Loucy (cell line): ENCODE measurements at regions not wholly inside any gene's neighbourhood (a gene's known extent, or its start where the extent isn't known, plus 50 kb on each side); places are given as distances from the start of the nearest gene placed in this dataset.

Source experiments
- EZH2phosphoT487 ChIP-seq: fragments of 200-600 bp; IDR thresholded peaks from 2 replicates; pipeline ENCODE4 v1.6.1; 2018; ENCODE audit warnings: antibody characterized with exemption, mild to moderate bottlenecking, moderate library complexity, borderline replicate concordance
- TF ChIP-seq, protein P1 (sequence below): fragments of 200-600 bp; sonication (generic); conservative IDR thresholded peaks from 2 replicates; pipeline ENCODE4 v1.5.1; 2014; ENCODE audit warnings: mild to moderate bottlenecking, antibody characterized with exemption, low read length

DNA sequence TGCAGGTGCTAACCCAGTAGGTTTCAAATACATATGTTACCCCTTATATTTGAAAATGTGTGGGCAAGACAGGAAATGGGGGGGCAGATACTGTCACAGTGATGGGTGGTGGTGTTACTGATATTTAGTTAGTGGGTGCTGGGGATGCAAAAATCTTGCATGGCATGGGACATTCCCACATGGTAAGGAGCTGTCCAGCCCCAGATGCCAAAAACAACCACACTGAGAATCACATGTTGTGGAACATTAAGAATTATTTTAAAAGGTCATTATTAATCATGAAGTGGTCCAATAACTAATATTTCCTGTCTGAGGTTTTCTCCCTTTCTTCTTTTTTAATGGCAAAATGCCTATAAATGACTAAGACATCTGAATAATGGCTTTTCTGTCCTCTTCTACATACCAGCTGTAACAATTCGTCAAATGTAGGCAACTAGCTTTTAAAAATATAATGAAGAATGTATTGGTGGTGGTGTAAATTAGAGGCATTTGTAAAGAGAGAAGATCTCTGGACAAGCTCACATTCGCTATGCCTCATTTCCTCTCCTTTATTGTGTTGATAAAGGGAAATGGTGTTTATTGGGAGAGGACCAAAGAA is 57.3 kb upstream of the SLC35B3 start:
- TF ChIP-seq, protein P1, sequence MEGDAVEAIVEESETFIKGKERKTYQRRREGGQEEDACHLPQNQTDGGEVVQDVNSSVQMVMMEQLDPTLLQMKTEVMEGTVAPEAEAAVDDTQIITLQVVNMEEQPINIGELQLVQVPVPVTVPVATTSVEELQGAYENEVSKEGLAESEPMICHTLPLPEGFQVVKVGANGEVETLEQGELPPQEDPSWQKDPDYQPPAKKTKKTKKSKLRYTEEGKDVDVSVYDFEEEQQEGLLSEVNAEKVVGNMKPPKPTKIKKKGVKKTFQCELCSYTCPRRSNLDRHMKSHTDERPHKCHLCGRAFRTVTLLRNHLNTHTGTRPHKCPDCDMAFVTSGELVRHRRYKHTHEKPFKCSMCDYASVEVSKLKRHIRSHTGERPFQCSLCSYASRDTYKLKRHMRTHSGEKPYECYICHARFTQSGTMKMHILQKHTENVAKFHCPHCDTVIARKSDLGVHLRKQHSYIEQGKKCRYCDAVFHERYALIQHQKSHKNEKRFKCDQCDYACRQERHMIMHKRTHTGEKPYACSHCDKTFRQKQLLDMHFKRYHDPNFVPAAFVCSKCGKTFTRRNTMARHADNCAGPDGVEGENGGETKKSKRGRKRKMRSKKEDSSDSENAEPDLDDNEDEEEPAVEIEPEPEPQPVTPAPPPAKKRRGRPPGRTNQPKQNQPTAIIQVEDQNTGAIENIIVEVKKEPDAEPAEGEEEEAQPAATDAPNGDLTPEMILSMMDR: no peak
- no peak for TF ChIP-seq EZH2phosphoT487
